CD4-positive, alpha-beta T cell treated with Interleukin-2 at 100 ng/mL for 4 hours (primary cell): ENCODE measurements at regions not wholly inside any gene's neighbourhood (a gene's known extent, or its start where the extent isn't known, plus 50 kb on each side); places are given as distances from the start of the nearest gene placed in this dataset.

Experiments
- DNase-seq: peaks from one replicate; pipeline ENCODE4 v3.0.0-alpha.2; 2020; ENCODE audit warnings: low spot score

DNA sequence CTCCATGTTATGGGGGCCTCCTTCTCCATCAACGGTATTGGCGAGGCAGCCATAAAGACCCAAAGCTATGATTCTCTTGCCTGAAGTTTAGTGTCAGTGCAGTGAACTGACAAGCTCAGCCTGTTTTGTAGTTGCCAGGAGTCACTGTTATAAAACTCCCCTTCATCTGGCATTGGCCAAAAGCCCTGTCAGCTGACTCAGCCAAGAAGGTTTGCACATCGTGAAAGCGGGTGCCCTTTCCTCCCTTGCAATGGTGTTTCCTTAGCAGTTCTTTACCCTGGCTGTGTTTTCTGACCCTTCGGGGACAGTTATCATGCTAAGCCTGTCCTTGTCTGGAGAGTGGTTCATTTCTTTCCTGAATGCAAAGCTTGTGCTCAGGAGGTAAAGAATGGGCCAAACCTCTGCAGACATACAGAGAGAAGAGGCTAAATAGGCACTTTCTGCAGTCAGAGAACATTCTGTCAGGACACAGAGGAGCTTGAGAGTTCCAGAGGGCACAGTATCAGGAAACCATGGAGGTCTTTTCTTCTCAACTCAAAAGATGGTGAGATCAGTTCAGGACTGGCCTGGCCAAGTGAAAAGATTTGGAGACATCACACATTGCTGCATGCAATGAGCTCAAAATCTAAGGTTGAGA is 414.2 kb downstream of the ZNF521 start:
- no peak for DNase-seq

DNA sequence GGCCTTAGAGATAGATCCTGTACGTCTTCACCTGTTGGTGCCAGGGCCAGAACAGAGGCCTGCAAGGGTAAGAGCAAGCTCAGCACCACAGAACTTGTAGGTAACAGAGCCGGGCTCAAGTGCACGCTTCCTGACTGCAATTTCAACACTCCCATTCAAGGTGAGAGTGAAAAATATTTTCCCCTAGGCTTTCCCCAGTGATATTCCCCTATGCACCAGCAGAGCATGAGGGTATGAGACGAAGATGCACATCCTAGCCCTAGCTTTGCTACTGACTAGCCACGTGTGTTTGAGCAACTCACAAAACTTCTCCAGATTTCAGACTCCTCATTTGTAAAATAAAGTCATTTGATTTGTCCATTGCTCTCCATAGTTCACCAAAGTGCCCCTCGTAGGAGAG is 411.6 kb downstream of the ZNF521 start:
- DNase-seq: no peak

DNA sequence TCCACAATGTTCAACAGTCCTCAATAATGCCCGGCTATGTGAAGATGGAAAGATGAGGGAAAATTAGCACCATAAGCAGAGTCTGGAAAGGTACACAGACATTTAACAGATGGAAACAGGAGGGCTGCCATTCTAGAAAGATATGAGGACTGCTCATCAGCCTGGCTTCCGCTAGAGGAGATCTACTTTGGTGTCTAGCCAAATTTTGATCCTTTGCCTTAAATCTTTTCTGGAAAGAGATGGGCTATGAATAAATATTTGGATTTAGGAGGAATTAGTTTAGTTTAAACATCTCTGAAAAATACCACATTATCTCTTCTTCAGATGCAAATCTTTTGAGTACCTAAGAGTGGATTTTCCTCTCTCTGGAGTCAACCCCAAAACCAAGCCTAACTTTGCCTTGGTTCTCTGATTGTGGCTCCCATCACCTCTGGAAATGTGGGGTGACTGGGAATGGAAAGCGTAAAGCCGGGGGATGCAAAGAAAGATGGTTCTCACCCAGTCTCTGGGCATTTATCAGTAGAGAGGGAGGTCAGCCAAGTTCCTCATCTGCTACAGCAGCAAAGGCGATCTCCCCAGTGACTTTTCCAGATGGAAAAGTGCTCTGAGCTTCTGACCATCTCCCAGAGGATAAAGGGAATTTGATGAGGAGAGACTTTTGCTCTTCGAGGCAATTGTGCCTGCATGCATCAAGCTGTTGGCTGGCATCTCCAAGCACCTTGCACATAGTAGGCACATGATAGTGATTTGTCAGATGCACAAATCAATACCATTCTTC is 410.6 kb downstream of the ZNF521 start:
- no peak for DNase-seq

DNA sequence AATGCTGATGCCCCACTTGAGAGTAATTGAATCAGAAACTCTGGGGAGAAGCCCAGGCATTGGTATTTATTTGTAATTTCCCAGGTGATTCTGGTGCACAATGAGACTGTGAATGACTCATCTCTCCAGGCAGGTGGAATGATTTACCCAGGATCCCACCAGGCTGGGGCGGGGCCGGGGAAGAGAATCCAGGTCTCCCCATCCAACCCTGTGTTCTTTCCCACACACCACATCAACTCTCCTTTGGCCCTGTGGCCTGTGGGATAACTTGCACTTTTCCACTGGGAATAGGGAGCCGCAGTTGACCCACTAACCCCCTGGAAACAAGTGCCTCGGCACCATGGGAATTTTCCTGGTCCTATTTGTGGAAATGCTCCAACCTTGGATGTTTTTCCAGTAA is 409.8 kb downstream of the ZNF521 start:
- DNase-seq: no peak

DNA sequence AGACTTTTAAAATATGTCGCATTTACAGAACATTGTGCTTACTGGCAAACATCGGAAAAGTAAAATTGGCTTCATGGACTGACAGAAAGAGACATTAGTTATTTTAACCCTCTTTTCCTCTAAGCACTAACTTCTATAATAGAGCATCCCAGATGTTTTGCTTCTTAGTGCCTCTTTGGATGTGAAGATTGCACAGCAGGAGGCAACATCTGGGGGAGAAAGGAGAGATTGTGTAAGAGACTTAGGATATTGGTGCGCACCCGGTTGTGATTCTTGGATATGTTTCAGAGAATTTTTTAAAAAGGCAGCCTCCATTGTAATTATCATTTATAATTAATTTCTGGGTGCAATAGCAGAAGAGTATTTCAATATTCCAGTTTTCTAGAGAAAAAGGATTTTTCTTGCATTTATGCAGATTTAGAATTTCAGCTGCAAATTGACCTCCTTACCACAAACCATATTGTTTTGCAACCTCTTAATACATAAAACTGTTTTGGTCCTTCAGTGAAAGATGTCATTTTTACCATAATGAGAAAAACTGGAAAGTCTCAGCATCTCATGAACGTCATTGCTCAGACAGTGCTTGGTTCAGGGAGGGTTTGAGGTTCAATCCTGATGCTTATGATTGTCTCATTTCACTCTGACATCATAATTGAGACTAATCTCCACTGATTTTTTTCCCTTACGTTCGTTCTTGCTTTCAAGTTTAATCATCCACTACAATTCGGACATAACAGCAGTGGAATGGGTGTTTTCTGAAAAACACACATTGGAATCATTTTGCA is 404.3 kb downstream of the ZNF521 start:
- DNase-seq: no peak

DNA sequence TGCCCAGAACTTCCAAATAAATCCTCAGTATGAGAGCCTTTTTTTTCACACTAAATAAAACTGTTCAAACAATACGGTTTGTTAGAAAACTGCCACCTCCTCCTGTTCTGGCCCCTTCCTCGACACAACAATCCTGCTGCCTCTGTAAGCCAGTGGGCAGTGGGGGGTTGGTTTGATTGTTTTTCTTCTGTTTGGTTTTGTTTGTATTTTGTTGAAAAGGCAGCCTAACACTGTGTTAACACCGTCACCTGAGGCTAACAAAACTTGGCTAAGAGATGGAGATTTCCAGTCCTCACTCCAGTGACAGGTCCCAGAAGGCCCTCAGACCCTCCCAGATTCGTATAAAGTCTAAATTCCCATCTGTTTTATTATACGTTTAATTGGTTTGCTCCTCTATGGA is 402.1 kb downstream of the ZNF521 start:
- DNase-seq: no peak

DNA sequence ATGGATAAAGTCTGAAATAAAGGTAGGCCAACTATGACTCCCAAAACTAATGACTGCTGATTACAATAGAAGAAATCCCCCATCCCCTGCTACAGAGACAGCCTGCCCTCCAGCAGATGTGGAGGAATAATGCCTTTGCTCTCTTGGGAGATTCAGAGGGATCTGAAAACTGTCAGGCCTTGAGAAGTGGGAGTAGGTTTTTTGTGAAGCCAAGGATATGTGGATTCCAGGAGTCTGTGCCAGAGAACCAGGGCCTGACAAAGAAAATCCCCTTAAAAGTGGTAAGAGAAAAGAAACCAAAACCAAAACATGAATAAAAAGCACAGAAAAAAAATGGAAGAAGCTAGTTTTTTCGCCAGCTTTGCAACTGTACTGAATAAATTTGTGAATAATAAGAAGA is 397.6 kb downstream of the ZNF521 start:
- DNase-seq: no peak

DNA sequence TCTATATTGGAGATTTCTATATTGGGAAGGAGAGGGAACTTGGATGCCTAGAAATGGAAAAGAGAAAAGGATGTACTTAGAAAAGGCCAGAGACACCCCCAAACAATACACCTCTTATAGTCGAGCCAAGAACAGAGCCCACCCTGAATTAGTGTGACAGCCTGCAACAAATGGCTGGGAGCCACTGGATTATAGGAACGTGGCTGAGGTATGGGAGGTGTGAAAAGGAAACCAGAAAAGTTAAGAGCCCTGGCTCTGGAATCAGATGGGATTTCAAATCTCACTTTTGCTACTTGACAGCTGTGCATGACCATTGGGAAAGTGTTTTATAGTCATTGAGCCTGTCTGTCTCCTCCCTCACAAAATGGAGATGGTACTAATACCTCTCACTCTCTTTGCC is 394.0 kb downstream of the ZNF521 start:
- no peak for DNase-seq

DNA sequence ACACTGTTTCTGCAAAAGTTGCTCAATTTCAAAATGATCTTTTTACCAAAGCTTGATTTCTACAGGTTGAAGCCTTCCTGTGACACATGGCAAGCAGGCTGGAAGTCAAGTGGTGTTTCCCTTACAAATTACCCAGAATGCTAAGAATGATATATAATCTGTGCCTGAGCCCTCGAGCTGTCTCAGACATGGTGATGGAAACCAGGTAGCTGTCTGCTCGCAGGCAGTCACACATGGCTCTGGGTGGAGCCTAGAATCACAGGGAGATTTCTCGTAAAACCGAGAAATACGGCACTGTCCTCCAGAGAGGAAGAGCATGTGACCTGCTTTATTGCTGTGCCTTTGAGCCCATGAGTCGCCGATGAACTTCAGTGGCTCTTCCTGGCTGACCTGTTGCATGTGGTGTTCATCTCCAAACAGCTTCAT is 392.9 kb downstream of the ZNF521 start:
- DNase-seq: no peak

DNA sequence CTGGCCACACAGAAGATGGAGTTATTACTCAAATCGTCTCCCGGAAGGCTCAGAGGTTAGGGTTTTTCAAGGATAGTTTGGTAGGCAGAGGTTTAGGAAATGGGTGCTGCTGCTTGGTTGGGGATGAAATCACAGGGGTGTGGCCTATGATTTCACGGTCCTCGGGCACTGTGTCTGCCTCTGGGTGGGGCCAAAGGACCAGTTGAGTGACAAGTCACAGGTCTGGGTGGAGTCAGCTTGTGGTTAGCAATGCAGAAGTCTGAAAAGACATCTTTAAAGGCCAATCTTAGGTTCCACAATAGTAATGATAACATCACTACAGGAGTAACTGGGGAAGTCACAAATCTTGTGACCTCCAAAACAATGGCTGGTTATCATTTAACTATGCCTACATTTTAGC is 387.8 kb downstream of the ZNF521 start:
- DNase-seq: no peak

DNA sequence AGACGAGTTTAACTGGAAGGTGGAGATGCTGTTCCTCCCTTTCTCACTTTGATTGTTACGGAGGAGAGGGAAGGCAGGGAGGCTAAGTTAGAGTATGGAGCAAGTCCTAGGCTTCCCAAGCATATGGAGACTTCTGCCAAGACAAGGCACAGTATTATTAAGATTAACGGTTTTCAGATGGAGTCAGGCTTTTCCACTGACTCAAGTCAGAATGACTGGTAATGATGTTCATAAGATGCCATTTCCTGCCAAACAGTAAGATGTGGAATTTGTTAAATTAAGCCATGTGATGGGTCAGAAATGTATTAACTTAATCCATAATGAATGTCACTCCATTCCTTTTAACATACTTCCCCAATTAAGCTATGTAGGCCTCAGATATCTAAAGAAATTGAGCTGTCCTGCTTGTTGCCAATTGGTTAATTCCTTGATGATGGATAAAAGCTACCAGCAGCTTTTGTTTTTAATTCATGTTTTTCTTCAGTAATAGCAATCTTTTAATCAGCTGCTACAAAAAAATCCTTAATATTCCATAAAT is 383.7 kb downstream of the ZNF521 start:
- DNase-seq: no peak

DNA sequence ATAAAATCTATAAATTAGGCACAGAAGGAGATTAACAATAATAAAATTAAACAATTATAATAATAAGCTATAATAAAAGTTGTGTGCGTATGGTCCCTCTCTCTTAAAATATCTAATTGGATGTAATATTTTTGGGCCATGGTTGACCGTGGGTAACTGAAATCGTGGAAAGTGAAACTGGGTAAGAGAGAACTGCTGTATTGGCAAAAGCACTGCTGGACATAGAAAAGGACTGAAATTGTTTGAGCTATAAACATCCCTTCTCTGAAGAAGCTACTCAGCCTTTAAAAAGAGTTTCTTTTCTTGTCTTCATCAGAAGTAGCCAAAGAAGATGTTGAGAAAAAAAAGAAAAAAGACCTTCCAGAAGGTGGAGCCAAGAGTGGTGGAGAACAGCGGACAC is 379.4 kb downstream of the ZNF521 start:
- DNase-seq: no peak

DNA sequence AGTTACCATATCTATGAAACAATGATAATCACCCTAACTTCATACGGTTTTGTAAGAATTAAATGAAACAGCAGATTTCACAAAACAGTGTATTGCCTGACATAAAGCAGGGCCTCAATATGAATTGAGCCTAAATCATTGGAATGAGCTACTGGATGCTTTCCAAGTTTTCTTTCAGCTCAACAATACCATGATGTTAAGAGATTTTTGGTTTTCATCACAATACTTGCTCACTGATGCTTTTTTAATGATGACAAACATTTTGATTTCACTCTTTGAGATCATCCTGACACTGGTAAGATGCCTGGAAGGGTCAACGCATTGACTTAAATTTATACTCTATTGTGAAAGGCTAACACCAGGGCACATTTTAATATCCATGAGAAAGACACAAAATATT is 377.5 kb downstream of the ZNF521 start:
- DNase-seq: no peak

DNA sequence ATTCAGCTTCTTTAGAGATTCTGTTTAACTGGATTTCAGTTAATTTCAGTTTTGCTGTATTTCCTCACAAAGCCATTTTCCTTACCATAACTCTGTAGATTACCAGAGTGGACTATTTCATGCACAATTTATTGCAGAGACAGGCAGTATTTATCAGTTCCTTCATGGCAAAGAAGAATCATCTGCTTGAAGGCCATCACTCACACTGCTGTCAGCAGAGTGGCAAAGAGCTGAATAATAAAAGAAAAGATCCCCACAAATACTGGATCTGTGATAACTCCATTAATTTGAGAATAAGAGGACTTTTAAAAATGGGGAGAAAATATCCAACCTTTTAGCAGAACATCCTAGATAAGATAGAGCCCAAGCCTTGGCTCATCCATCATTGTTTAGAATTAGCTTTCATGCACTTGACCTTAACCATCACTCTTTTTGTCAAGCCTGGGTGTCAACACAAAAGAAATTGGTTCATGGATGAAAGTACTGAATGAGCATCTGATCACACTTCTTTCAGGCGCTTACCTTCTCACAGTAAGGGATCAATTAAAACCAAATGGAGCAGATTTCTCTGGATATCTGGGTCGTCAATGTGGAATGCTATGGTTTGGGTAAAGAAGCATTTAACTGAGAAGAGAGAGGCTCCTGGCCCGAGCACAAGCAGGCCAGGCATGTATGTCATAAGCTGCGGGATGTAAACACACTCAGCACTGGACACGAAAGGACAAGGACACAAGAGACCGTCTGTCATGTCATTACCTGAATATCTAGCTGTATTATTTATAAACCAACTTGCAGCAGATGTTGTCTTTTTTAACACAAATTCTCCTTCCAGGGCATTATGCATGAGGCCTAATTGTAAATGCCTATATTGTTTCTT is 376.2 kb downstream of the ZNF521 start:
- no peak for DNase-seq

DNA sequence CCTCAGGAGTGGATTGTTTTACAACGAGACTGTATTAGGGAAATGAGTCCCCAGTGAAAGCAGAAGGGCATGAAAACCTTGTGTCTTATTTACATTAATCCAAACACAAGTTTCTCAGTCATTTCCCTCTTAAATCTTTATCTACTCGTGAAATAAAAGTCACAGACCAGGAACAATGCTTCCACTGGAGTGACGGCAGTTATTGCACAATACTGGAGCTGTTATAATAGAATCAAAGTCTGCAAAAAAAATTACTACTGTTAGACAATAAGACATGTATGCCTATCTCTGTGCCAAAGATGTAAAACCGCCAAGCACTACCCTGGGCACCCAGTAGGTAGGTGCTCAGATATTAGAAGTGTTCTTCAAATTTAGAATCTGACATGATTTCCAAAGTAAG is 375.5 kb downstream of the ZNF521 start:
- DNase-seq: no peak

DNA sequence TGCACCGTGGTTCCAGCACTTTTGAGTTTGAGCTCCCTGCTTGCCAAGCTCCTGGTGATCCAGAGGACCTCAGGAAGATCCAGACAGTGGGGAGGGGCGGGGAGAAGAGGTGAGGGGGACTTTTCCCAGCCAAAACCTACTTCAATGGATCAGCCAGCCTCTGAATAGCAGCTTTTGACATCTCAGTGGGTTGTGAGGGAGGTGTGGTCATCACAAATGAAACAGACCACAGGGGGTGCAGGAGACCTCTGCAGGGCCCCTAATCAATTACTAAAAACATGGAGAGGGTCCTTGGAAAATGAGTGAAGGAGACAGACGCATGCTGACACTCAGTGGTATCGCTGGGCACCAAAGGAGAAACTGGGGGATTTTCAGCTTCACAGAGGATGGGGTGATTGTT is 372.7 kb downstream of the ZNF521 start:
- DNase-seq: no peak

DNA sequence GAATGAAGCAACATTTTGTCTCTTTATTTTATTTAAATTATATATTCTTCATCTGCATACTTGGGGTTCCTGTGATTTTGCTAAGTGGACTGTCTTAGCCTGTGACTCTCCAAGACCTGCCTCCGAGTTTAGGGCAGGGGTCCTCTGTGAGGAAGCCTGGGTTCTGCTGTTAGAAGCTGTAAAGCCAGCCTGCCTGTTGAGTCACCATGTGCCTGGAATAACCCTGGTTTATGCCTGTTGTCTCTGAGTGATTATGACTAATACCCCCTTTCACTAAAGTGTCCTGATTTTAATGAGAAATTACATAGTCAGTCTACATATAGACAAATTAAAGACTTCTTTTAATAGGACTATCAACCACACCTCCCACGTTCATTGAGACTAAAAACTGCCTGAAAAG is 369.1 kb downstream of the ZNF521 start:
- DNase-seq: no peak

DNA sequence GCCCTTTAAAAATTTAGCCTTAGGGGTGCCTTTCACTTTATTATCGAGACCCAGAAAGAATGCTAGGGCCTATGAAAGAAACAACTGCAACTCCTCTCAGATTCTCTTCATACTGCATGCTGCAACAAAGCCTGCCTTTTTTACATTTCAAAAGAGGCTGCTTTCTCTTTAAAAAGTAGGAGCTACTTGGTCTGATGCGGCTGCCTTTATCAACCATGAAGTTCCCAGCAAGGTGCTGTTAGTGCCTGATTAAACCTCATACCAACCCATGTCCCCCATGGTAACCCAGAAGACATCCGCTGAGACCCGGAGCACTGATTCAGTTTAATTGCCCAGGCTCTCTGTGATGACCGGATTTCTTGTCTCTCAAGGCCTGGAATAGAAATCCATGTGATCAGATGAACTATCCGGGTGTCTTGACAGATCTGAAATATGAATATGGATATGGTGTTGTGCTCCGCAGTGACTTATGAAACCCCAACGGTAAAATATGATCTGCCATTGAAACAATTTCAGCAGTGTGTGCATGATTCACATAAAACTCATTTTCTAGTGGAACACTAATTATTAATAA is 368.3 kb downstream of the ZNF521 start:
- DNase-seq: no peak

DNA sequence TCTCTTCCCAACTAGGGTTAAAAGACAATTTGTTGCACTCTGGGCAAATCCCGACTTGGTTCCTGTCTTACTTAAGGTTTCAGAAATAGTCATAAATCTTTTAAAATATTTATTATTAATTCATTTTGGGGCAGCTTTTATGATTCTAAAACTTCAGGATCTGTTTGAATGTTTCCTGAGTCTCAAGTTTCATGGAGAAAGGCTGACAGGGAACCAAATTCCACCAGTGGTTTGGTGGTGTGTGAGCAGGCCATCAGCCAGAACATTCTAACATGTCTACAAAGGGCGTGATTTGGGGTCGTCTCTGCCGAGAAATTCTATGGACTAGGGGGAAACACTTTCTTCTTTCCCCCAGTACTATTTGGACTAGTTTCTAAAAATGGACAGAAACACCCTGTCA is 366.4 kb downstream of the ZNF521 start:
- DNase-seq: no peak

DNA sequence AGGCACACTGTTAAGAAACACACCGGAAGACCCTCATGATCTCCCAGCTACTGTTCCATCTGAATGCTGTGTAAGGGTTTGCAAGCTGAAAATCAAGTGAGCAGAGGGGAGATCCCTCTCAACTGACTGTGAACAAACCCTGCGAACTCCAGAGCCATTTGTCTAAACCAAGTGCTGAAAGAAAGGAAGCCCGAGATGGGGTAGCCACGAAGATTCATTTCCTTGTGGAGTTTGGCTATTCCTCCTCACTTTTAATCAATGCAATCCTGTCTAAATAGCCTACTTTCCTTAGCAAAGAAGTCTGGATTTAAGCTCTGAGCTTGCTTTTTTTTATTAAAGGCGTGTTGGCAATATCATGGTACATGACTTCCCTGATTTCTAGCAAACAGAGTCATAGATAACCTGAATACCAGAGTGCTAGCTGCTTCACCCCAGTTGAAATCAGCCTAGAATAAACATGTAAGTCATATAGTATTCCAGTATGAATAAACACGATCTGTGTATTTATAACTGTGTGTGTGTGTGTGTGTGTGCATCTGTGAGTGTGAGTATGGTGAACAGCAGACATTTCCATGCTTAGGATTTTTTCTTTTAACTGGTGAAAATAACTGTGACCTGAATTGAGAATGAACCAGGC is 365.2 kb downstream of the ZNF521 start:
- no peak for DNase-seq
